Glutamatergic neuron (in vitro differentiated cells): ENCODE measurements at regions not wholly inside any gene's neighbourhood (a gene's known extent, or its start where the extent isn't known, plus 50 kb on each side); places are given as distances from the start of the nearest gene placed in this dataset.

Source experiments
- DNase-seq: peaks from one replicate; pipeline ENCODE4 v3.0.0; 2022
- H3K27ac Mint-ChIP-seq: one replicate; pipeline ENCODE4 v1.8.0; 2020; ENCODE audit warnings: mild to moderate bottlenecking, mixed read lengths, inconsistent platforms; ENCODE audit not compliant: unreplicated experiment
- H3K27me3 Mint-ChIP-seq: one replicate; pipeline ENCODE4 v1.8.0; 2020; ENCODE audit warnings: mild to moderate bottlenecking, moderate library complexity, mixed read lengths, inconsistent platforms; ENCODE audit not compliant: unreplicated experiment
- H3K36me3 Mint-ChIP-seq: one replicate; pipeline ENCODE4 v1.8.0; 2020; ENCODE audit warnings: mild to moderate bottlenecking, mixed read lengths, inconsistent platforms; ENCODE audit not compliant: unreplicated experiment
- H3K4me1 Mint-ChIP-seq: one replicate; pipeline ENCODE4 v1.8.0; 2020; ENCODE audit warnings: mild to moderate bottlenecking, low read depth, mixed read lengths, inconsistent platforms; ENCODE audit not compliant: unreplicated experiment
- H3K4me3 Mint-ChIP-seq: one replicate; pipeline ENCODE4 v1.8.0; 2020; ENCODE audit warnings: mild to moderate bottlenecking, mixed read lengths, inconsistent platforms; ENCODE audit not compliant: unreplicated experiment
- H3K9me3 Mint-ChIP-seq: one replicate; pipeline ENCODE4 v1.8.0; 2020; ENCODE audit warnings: mild to moderate bottlenecking, moderate library complexity, mixed read lengths, inconsistent platforms; ENCODE audit not compliant: unreplicated experiment
- CTCF ChIP-seq: fragments of 200-600 bp; sonication (generic); IDR thresholded peaks from one replicate; pipeline ENCODE4 v1.5.0; 2021; ENCODE audit not compliant: partially characterized antibody, unreplicated experiment

GRCh38 chr6:119922814-119923213 lies 573.3 kb upstream of the MAN1A1 start:
- Mint-ChIP-seq H3K9me3 (peaks cover 7% of the 10 kb centered on the region), H3K27ac (no peak overlapping the region), H3K36me3 (peaks cover 32% of the 10 kb centered on the region)

GRCh38 chr6:119921491-119922010 lies 572.0 kb upstream of the MAN1A1 start:
- Mint-ChIP-seq H3K36me3 (peaks cover 32% of the 10 kb centered on the region), H3K4me1 (no peaks in the 10 kb centered on the region), H3K27me3 (no peaks in the 10 kb centered on the region), H3K9me3 (peaks cover 7% of the 10 kb centered on the region), H3K27ac (no peak overlapping the region), H3K4me3 (no peak overlapping the region)
- no peak for DNase-seq
- no peak for TF ChIP-seq CTCF

More at GRCh38 chr6:119922814-119923213, 573.3 kb upstream of the MAN1A1 start:
- TF ChIP-seq CTCF = no peak
- H3K4me1 Mint-ChIP-seq = no peaks in the 10 kb centered on the region
- no peak overlapping the region for H3K4me3 Mint-ChIP-seq
- no peak for DNase-seq
- H3K27me3 Mint-ChIP-seq = no peaks in the 10 kb centered on the region

- Mint-ChIP-seq H3K4me3 (no peak overlapping the region), H3K4me1 (no peaks in the 10 kb centered on the region), H3K27ac (no peak overlapping the region), H3K27me3 (no peaks in the 10 kb centered on the region), H3K36me3 (peaks cover 5% of the 10 kb centered on the region), H3K9me3 (no peaks in the 10 kb centered on the region)
- DNase-seq = no peak
- no peak for TF ChIP-seq CTCF
These were observed 567.6 kb upstream of the MAN1A1 start for GRCh38 chr6:119917186-119917585.

- H3K36me3 Mint-ChIP-seq = no peaks in the 10 kb centered on the region
- H3K27me3 Mint-ChIP-seq = no peaks in the 10 kb centered on the region
- no peaks in the 10 kb centered on the region for H3K9me3 Mint-ChIP-seq
- no peak for DNase-seq
- H3K4me1 Mint-ChIP-seq = no peaks in the 10 kb centered on the region
- no peak for TF ChIP-seq CTCF
- H3K4me3 Mint-ChIP-seq = no peak overlapping the region
- no peak overlapping the region for H3K27ac Mint-ChIP-seq
These were observed 566.4 kb upstream of the MAN1A1 start for GRCh38 chr6:119915971-119916370.

GRCh38 chr6:119908157-119908556 lies 558.6 kb upstream of the MAN1A1 start:
- no peaks in the 10 kb centered on the region for H3K36me3 Mint-ChIP-seq
- DNase-seq = no peak
- no peak for TF ChIP-seq CTCF
- no peaks in the 10 kb centered on the region for H3K4me1 Mint-ChIP-seq
- no peak overlapping the region for H3K4me3 Mint-ChIP-seq
- peaks cover 2% of the 10 kb centered on the region for H3K27me3 Mint-ChIP-seq
- no peaks in the 10 kb centered on the region for H3K9me3 Mint-ChIP-seq
- H3K27ac Mint-ChIP-seq = no peak overlapping the region
